ENCODE measurements at regions not wholly inside any gene's neighbourhood (a gene's known extent, or its start where the extent isn't known, plus 50 kb on each side); places are given as distances from the start of the nearest gene placed in this dataset.
"Not testable (repeated sequence)": the region's sequence is repeated elsewhere in the genome, so short reads cannot be mapped to it uniquely, and the experiment has no call there.

GRCh38 chr9:66810247-66810646 lies 90.3 kb upstream of the ZNF658 start:
- not testable (repeated sequence) for H2BK15ac ChIP-seq (ENCODE audit: low read length); H3K27ac ChIP-seq (replicated peaks; ENCODE audit: low read length); H3K4me2 ChIP-seq (ENCODE audit: insufficient read depth, low read length, poor library complexity, severe bottlenecking); H2AK5ac ChIP-seq (ENCODE audit: low read depth, low read length); H4K91ac ChIP-seq (ENCODE audit: low read depth, low read length, poor library complexity); H3K18ac ChIP-seq (ENCODE audit: low read length); DNase-seq (ENCODE audit: low spot score); H3K9me3 ChIP-seq (replicated peaks in 1 of 2; ENCODE audit: control insufficient read depth in 2 of 2, insufficient read depth in 1 of 2, low read depth in 1 of 2, low read length in 2 of 2); H4K8ac ChIP-seq (ENCODE audit: low read depth, low read length); H2AFZ ChIP-seq (ENCODE audit: low read length); H3K4me3 ChIP-seq (ENCODE audit: low read length in 2 of 2); H3K27me3 ChIP-seq (ENCODE audit: control insufficient read depth in 3 of 3, insufficient read depth in 3 of 3, low read depth in 1 of 3, low read length in 3 of 3); H3K4me1 ChIP-seq (ENCODE audit: control insufficient read depth in 2 of 2, insufficient read depth in 1 of 2, low read depth in 1 of 2, low read length in 2 of 2); H2BK120ac ChIP-seq (ENCODE audit: low read depth, low read length); H3K79me1 ChIP-seq (ENCODE audit: low read depth, low read length); H3K9ac ChIP-seq (ENCODE audit: low read depth, low read length, poor library complexity); H3K23ac ChIP-seq (ENCODE audit: low read depth, low read length, poor library complexity); H2BK12ac ChIP-seq (ENCODE audit: low read length); H2BK5ac ChIP-seq (ENCODE audit: low read length); H3K36me3 ChIP-seq (replicated peaks in 1 of 2; ENCODE audit: control insufficient read depth in 2 of 2, insufficient read depth in 2 of 2, low read length in 2 of 2); H3K14ac ChIP-seq (ENCODE audit: low read length); H3K4ac ChIP-seq (ENCODE audit: low read length)

GRCh38 chr9:66812367-66812766 lies 88.2 kb upstream of the ZNF658 start:
- not testable (repeated sequence) for H3K36me3 ChIP-seq (replicated peaks in 1 of 2; ENCODE audit: control insufficient read depth in 2 of 2, insufficient read depth in 2 of 2, low read length in 2 of 2); H3K27me3 ChIP-seq (ENCODE audit: control insufficient read depth in 3 of 3, insufficient read depth in 3 of 3, low read depth in 1 of 3, low read length in 3 of 3); H3K4me2 ChIP-seq (ENCODE audit: insufficient read depth, low read length, poor library complexity, severe bottlenecking); H3K4ac ChIP-seq (ENCODE audit: low read length); H2BK12ac ChIP-seq (ENCODE audit: low read length); H4K8ac ChIP-seq (ENCODE audit: low read depth, low read length); H3K9me3 ChIP-seq (replicated peaks in 1 of 2; ENCODE audit: control insufficient read depth in 2 of 2, insufficient read depth in 1 of 2, low read depth in 1 of 2, low read length in 2 of 2); H3K79me1 ChIP-seq (ENCODE audit: low read depth, low read length); H3K9ac ChIP-seq (ENCODE audit: low read depth, low read length, poor library complexity); H2AK5ac ChIP-seq (ENCODE audit: low read depth, low read length); H2BK5ac ChIP-seq (ENCODE audit: low read length); H2BK15ac ChIP-seq (ENCODE audit: low read length); H3K4me3 ChIP-seq (ENCODE audit: low read length in 2 of 2); DNase-seq (ENCODE audit: low spot score); H3K4me1 ChIP-seq (ENCODE audit: control insufficient read depth in 2 of 2, insufficient read depth in 1 of 2, low read depth in 1 of 2, low read length in 2 of 2); H3K18ac ChIP-seq (ENCODE audit: low read length); H4K91ac ChIP-seq (ENCODE audit: low read depth, low read length, poor library complexity); H3K14ac ChIP-seq (ENCODE audit: low read length); H3K23ac ChIP-seq (ENCODE audit: low read depth, low read length, poor library complexity); H2BK120ac ChIP-seq (ENCODE audit: low read depth, low read length)
- peak overlapping the region; percentile 90 for H3K27ac ChIP-seq (replicated peaks; ENCODE audit: low read length)
- no CpG with 5 or more reads among the region's 1 CpG for WGBS, 2 donors (ENCODE audit: extremely low coverage in 2 of 2, insufficient read length in 2 of 2, insufficient replicate concordance in 1 of 2)
- peak overlapping the region; percentile 75 for H2AFZ ChIP-seq (ENCODE audit: low read length)

- not testable (repeated sequence) for H3K9ac ChIP-seq (ENCODE audit: low read depth, low read length, poor library complexity); H3K79me1 ChIP-seq (ENCODE audit: low read depth, low read length); H3K4me3 ChIP-seq (ENCODE audit: low read length in 2 of 2); H4K8ac ChIP-seq (ENCODE audit: low read depth, low read length); H2BK120ac ChIP-seq (ENCODE audit: low read depth, low read length); H2AK5ac ChIP-seq (ENCODE audit: low read depth, low read length); H4K91ac ChIP-seq (ENCODE audit: low read depth, low read length, poor library complexity); H3K36me3 ChIP-seq (replicated peaks in 1 of 2; ENCODE audit: control insufficient read depth in 2 of 2, insufficient read depth in 2 of 2, low read length in 2 of 2); H3K27me3 ChIP-seq (ENCODE audit: control insufficient read depth in 3 of 3, insufficient read depth in 3 of 3, low read depth in 1 of 3, low read length in 3 of 3); DNase-seq (ENCODE audit: low spot score); H2BK12ac ChIP-seq (ENCODE audit: low read length); H3K9me3 ChIP-seq (replicated peaks in 1 of 2; ENCODE audit: control insufficient read depth in 2 of 2, insufficient read depth in 1 of 2, low read depth in 1 of 2, low read length in 2 of 2); H3K18ac ChIP-seq (ENCODE audit: low read length); H3K23ac ChIP-seq (ENCODE audit: low read depth, low read length, poor library complexity); H3K14ac ChIP-seq (ENCODE audit: low read length); H2BK5ac ChIP-seq (ENCODE audit: low read length); H3K4me1 ChIP-seq (ENCODE audit: control insufficient read depth in 2 of 2, insufficient read depth in 1 of 2, low read depth in 1 of 2, low read length in 2 of 2); H2BK15ac ChIP-seq (ENCODE audit: low read length); H3K4ac ChIP-seq (ENCODE audit: low read length); H3K4me2 ChIP-seq (ENCODE audit: insufficient read depth, low read length, poor library complexity, severe bottlenecking)
- no CpG with 5 or more reads among the region's 2 CpGs for WGBS, 2 donors (ENCODE audit: extremely low coverage in 2 of 2, insufficient read length in 2 of 2, insufficient replicate concordance in 1 of 2)
- H3K27ac ChIP-seq (replicated peaks; ENCODE audit: low read length): peak overlapping the region; percentile 75
- peak overlapping the region; percentile 61 for H2AFZ ChIP-seq (ENCODE audit: low read length)
These were observed 87.6 kb upstream of the ZNF658 start for GRCh38 chr9:66812967-66813366.

DNA sequence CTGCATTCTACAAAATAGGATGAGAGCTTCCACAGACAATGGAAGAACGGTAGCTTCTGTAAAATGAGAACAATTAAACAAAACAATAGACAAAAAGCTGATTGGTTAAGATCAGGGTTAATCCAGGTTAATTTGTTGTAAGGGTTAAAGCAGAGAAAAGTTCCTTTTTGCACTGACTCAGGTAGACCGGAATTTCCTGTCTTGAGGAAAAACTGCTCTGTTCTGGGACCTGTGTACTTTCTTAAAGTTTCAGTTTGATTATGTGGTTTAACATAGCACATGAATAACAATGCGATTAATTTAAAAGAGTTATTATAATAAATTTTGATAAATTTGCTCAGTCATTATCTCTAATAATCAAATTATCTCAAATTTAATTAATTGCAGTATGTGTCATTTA lies 86.5 kb upstream of the ZNF658 start:
- H2AFZ ChIP-seq (ENCODE audit: low read length); H2BK15ac ChIP-seq (ENCODE audit: low read length); H3K23ac ChIP-seq (ENCODE audit: low read depth, low read length, poor library complexity); H3K79me1 ChIP-seq (ENCODE audit: low read depth, low read length); H4K8ac ChIP-seq (ENCODE audit: low read depth, low read length); H3K4me2 ChIP-seq (ENCODE audit: insufficient read depth, low read length, poor library complexity, severe bottlenecking); DNase-seq (ENCODE audit: low spot score); H3K14ac ChIP-seq (ENCODE audit: low read length); H3K9me3 ChIP-seq (replicated peaks in 1 of 2; ENCODE audit: control insufficient read depth in 2 of 2, insufficient read depth in 1 of 2, low read depth in 1 of 2, low read length in 2 of 2); H3K36me3 ChIP-seq (replicated peaks in 1 of 2; ENCODE audit: control insufficient read depth in 2 of 2, insufficient read depth in 2 of 2, low read length in 2 of 2); H2BK12ac ChIP-seq (ENCODE audit: low read length); H2BK5ac ChIP-seq (ENCODE audit: low read length); H2BK120ac ChIP-seq (ENCODE audit: low read depth, low read length); H3K4me1 ChIP-seq (ENCODE audit: control insufficient read depth in 2 of 2, insufficient read depth in 1 of 2, low read depth in 1 of 2, low read length in 2 of 2); H3K4me3 ChIP-seq (ENCODE audit: low read length in 2 of 2); H2AK5ac ChIP-seq (ENCODE audit: low read depth, low read length); H3K18ac ChIP-seq (ENCODE audit: low read length); H4K91ac ChIP-seq (ENCODE audit: low read depth, low read length, poor library complexity); H3K4ac ChIP-seq (ENCODE audit: low read length); H3K27me3 ChIP-seq (ENCODE audit: control insufficient read depth in 3 of 3, insufficient read depth in 3 of 3, low read depth in 1 of 3, low read length in 3 of 3); H3K9ac ChIP-seq (ENCODE audit: low read depth, low read length, poor library complexity): not testable (repeated sequence)
- no CpG with 5 or more reads among the region's 3 CpGs for WGBS, 2 donors (ENCODE audit: extremely low coverage in 2 of 2, insufficient read length in 2 of 2, insufficient replicate concordance in 1 of 2)
- H3K27ac ChIP-seq (replicated peaks; ENCODE audit: low read length): peak overlapping the region; percentile 75
